HepG2 (cell line): ENCODE measurements at regions not wholly inside any gene's neighbourhood (a gene's known extent, or its start where the extent isn't known, plus 50 kb on each side); places are given as distances from the start of the nearest gene placed in this dataset.

Source experiments
- BATF2 ChIP-seq: sonication (generic); formaldehyde crosslinking; IDR thresholded peaks from 2 replicates; pipeline ENCODE4 v1.8.0; 2022; ENCODE audit warnings: mild to moderate bottlenecking, missing genetic modification reagents, moderate library complexity
- FOSL1 ChIP-seq: sonication (generic); formaldehyde crosslinking; IDR thresholded peaks from 2 replicates; pipeline ENCODE4 v1.9.0; 2021; ENCODE audit warnings: missing genetic modification reagents, borderline replicate concordance
- HES4 ChIP-seq: sonication (generic); formaldehyde crosslinking; IDR thresholded peaks from 2 replicates; pipeline ENCODE4 v1.9.0; 2021; ENCODE audit warnings: mild to moderate bottlenecking, missing genetic modification reagents, borderline replicate concordance
- KLF13 ChIP-seq: sonication (generic); formaldehyde crosslinking; IDR thresholded peaks from 2 replicates; pipeline ENCODE4 v1.4.0; 2020; ENCODE audit warnings: mild to moderate bottlenecking, missing genetic modification reagents
- MYC ChIP-seq: sonication (generic); formaldehyde crosslinking; IDR thresholded peaks from 2 replicates; pipeline ENCODE4 v1.9.0; 2021; ENCODE audit warnings: missing genetic modification reagents, borderline replicate concordance
- NR1H2 ChIP-seq: sonication (generic); formaldehyde crosslinking; IDR thresholded peaks from 2 replicates; pipeline ENCODE4 v1.8.1; 2022; ENCODE audit warnings: low read depth, missing genetic modification reagents, borderline replicate concordance
- NR2C2 ChIP-seq: sonication (generic); formaldehyde crosslinking; IDR thresholded peaks from 2 replicates; pipeline ENCODE4 v1.4.0; 2020; ENCODE audit warnings: missing genetic modification reagents, mild to moderate bottlenecking, moderate library complexity, borderline replicate concordance
- ONECUT2 ChIP-seq: sonication (generic); formaldehyde crosslinking; IDR thresholded peaks from 2 replicates; pipeline ENCODE4 v1.4.0; 2020; ENCODE audit warnings: missing genetic modification reagents
- PTBP1 ChIP-seq: fragments of 200-400 bp; formaldehyde crosslinking; IDR thresholded peaks from 2 replicates; pipeline ENCODE4 v1.6.1; 2018; ENCODE audit warnings: low read length, low read depth; ENCODE audit not compliant: poor library complexity, severe bottlenecking
- SIX1 ChIP-seq: sonication (generic); formaldehyde crosslinking; IDR thresholded peaks from 2 replicates; pipeline ENCODE4 v1.4.0; 2020; ENCODE audit warnings: missing genetic modification reagents, borderline replicate concordance
- ZGPAT ChIP-seq: IDR thresholded peaks from 2 replicates; pipeline ENCODE4 v1.6.1; 2016; ENCODE audit warnings: mild to moderate bottlenecking
- ZNF20 ChIP-seq: sonication (generic); formaldehyde crosslinking; IDR thresholded peaks from 2 replicates; pipeline ENCODE4 v1.4.0; 2020; ENCODE audit warnings: mild to moderate bottlenecking, moderate library complexity, missing genetic modification reagents
- ZNF256 ChIP-seq: sonication (generic); formaldehyde crosslinking; conservative IDR thresholded peaks from 2 replicates; pipeline ENCODE4 v1.4.0; 2020; ENCODE audit warnings: missing genetic modification reagents
- ZNF878 ChIP-seq: sonication (generic); formaldehyde crosslinking; IDR thresholded peaks from 2 replicates; pipeline ENCODE4 v1.8.1; 2023; ENCODE audit warnings: mild to moderate bottlenecking, missing genetic modification reagents, moderate library complexity
- TF ChIP-seq, protein P1 (sequence below): sonication (generic); formaldehyde crosslinking; IDR thresholded peaks from 2 replicates; pipeline ENCODE4 v1.8.1; 2023; ENCODE audit warnings: mild to moderate bottlenecking, missing genetic modification reagents
- TF ChIP-seq, protein P2 (sequence below): sonication (generic); formaldehyde crosslinking; conservative IDR thresholded peaks from 2 replicates; pipeline ENCODE4 v1.4.0; 2020; ENCODE audit warnings: mild to moderate bottlenecking, missing genetic modification reagents, moderate library complexity
- TF ChIP-seq, protein P3 (sequence below): sonication (generic); formaldehyde crosslinking; IDR thresholded peaks from 2 replicates; pipeline ENCODE4 v1.5.0; 2020; ENCODE audit warnings: mild to moderate bottlenecking, missing genetic modification reagents, borderline replicate concordance

- TF ChIP-seq, protein P1, sequence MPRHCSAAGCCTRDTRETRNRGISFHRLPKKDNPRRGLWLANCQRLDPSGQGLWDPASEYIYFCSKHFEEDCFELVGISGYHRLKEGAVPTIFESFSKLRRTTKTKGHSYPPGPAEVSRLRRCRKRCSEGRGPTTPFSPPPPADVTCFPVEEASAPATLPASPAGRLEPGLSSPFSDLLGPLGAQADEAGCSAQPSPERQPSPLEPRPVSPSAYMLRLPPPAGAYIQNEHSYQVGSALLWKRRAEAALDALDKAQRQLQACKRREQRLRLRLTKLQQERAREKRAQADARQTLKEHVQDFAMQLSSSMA (CRISPR knock-in tag), result no peak
- TF ChIP-seq PTBP1, result no peak
- no peak for TF ChIP-seq ZNF20 (CRISPR knock-in tag)
- TF ChIP-seq ZGPAT (CRISPR knock-in tag), result peak; percentile 99
- TF ChIP-seq, protein P2, sequence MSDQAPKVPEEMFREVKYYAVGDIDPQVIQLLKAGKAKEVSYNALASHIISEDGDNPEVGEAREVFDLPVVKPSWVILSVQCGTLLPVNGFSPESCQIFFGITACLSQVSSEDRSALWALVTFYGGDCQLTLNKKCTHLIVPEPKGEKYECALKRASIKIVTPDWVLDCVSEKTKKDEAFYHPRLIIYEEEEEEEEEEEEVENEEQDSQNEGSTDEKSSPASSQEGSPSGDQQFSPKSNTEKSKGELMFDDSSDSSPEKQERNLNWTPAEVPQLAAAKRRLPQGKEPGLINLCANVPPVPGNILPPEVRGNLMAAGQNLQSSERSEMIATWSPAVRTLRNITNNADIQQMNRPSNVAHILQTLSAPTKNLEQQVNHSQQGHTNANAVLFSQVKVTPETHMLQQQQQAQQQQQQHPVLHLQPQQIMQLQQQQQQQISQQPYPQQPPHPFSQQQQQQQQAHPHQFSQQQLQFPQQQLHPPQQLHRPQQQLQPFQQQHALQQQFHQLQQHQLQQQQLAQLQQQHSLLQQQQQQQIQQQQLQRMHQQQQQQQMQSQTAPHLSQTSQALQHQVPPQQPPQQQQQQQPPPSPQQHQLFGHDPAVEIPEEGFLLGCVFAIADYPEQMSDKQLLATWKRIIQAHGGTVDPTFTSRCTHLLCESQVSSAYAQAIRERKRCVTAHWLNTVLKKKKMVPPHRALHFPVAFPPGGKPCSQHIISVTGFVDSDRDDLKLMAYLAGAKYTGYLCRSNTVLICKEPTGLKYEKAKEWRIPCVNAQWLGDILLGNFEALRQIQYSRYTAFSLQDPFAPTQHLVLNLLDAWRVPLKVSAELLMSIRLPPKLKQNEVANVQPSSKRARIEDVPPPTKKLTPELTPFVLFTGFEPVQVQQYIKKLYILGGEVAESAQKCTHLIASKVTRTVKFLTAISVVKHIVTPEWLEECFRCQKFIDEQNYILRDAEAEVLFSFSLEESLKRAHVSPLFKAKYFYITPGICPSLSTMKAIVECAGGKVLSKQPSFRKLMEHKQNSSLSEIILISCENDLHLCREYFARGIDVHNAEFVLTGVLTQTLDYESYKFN, result peak; percentile 99
- TF ChIP-seq FOSL1 (CRISPR knock-in tag), result peak; percentile 53; the same call in 1 of the 2 replicates
- peak; percentile 39; the same call in 1 of the 2 replicates for TF ChIP-seq ZNF878 (CRISPR knock-in tag)
- no peak for TF ChIP-seq NR1H2 (CRISPR knock-in tag)
- no peak for TF ChIP-seq KLF13 (CRISPR knock-in tag)
- TF ChIP-seq MYC (CRISPR knock-in tag), result no peak
- TF ChIP-seq ONECUT2 (CRISPR knock-in tag), result peak; percentile 67
- TF ChIP-seq ZNF256 (CRISPR knock-in tag), result no peak
- TF ChIP-seq NR2C2 (CRISPR knock-in tag), result no peak; the same call in 1 of the 2 replicates
- TF ChIP-seq BATF2 (CRISPR knock-in tag), result no peak
- no peak for TF ChIP-seq HES4 (CRISPR knock-in tag)
- TF ChIP-seq, protein P3, sequence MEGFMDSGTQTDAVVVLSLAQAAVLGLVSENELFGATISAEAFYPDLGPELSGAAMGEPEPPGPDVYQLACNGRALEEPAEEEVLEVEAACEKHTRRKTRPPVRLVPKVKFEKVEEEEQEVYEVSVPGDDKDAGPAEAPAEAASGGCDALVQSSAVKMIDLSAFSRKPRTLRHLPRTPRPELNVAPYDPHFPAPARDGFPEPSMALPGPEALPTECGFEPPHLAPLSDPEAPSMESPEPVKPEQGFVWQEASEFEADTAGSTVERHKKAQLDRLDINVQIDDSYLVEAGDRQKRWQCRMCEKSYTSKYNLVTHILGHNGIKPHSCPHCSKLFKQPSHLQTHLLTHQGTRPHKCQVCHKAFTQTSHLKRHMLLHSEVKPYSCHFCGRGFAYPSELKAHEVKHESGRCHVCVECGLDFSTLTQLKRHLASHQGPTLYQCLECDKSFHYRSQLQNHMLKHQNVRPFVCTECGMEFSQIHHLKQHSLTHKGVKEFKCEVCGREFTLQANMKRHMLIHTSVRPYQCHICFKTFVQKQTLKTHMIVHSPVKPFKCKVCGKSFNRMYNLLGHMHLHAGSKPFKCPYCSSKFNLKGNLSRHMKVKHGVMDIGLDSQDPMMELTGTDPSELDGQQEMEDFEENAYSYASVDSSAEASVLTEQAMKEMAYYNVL, result peak; percentile 94
- TF ChIP-seq SIX1, result peak; percentile 80; the same call in 1 of the 2 replicates
These were observed 587.7 kb upstream of the CDH6 start (continued) for GRCh38 chr5:30605693-30606268.
